Ovary (tissue), 3 donors: ENCODE measurements at regions not wholly inside any gene's neighbourhood (a gene's known extent, or its start where the extent isn't known, plus 50 kb on each side); places are given as distances from the start of the nearest gene placed in this dataset.

Experiments used
- CTCF ChIP-seq, 3 donors: fragments of 450-650 bp in 2 of 3; fragments of 200-600 bp in 1 of 3; IDR thresholded peaks; one replicate each; pipeline versions ENCODE4 v1.5.1 to v1.8.0; 2016 to 2022; ENCODE audit warnings: antibody characterized with exemption in 3 of 3, mild to moderate bottlenecking in 1 of 3
- EP300 ChIP-seq: sonication (generic); formaldehyde crosslinking; IDR thresholded peaks from one replicate; pipeline ENCODE4 v1.6.1; 2017; ENCODE audit warnings: antibody characterized with exemption
- POLR2A ChIP-seq: fragments of 450-650 bp; IDR thresholded peaks from one replicate; pipeline ENCODE4 v1.6.1; 2017; ENCODE audit warnings: antibody characterized with exemption, mild to moderate bottlenecking, moderate library complexity
- donor health status: DM: no; HTN: no; CAD: no.

- TF ChIP-seq CTCF (IDR thresholded peaks at IDR 0.05) (no peak), POLR2A (no peak), EP300 (no peak)
Observed at GRCh38 chr12:23006413-23006812, 381.4 kb downstream of the ETNK1 start.
